T-helper 17 cell (primary cell): ENCODE measurements at regions not wholly inside any gene's neighbourhood (a gene's known extent, or its start where the extent isn't known, plus 50 kb on each side); places are given as distances from the start of the nearest gene placed in this dataset.

Experiments
- ATAC-seq: fragments of 150-1000 bp; cut with Tn5 transposase; 2 replicates; pipeline ENCODE4 v1.10.0; 2021; ENCODE audit warnings: mild to moderate bottlenecking, moderate library complexity
- DNase-seq, 3 donors: peaks; one replicate each; pipeline versions ENCODE4 v3.0.0 to v3.0.0-alpha.2; 2020 to 2021
- H3K9me3 ChIP-seq: one replicate; pipeline ENCODE4 v1.7.0; 2013; ENCODE audit warnings: low read length, mild to moderate bottlenecking; ENCODE audit not compliant: control insufficient read depth, poor library complexity, severe bottlenecking
- H3K27ac Mint-ChIP-seq: one replicate; pipeline ENCODE4 v1.8.0; 2022; ENCODE audit warnings: mild to moderate bottlenecking, moderate library complexity, mixed read lengths
- H3K27me3 Mint-ChIP-seq: one replicate; pipeline ENCODE4 v1.8.0; 2022; ENCODE audit warnings: mixed read lengths
- H3K36me3 Mint-ChIP-seq: one replicate; pipeline ENCODE4 v1.8.0; 2022; ENCODE audit warnings: low read depth, mixed read lengths
- H3K4me1 Mint-ChIP-seq: one replicate; pipeline ENCODE4 v1.8.0; 2022; ENCODE audit warnings: mild to moderate bottlenecking, mixed read lengths
- H3K4me3 Mint-ChIP-seq: one replicate; pipeline ENCODE4 v1.8.0; 2022; ENCODE audit warnings: mild to moderate bottlenecking, moderate library complexity, mixed read lengths

GRCh38 chr10:36683421-36683820 is 442.0 kb upstream of the ANKRD30A start:
- no peaks in the 10 kb centered on the region for H3K4me1 Mint-ChIP-seq
- no peak overlapping the region for H3K27ac Mint-ChIP-seq
- ATAC-seq (no peak), DNase-seq (no peak)
- H3K36me3 Mint-ChIP-seq = no peaks in the 10 kb centered on the region
- H3K9me3 ChIP-seq = no peaks in the 10 kb centered on the region
- H3K4me3 Mint-ChIP-seq = no peak overlapping the region
- H3K27me3 Mint-ChIP-seq = no peaks in the 10 kb centered on the region

- Mint-ChIP-seq H3K4me3 (no peak overlapping the region), H3K27ac (no peak overlapping the region), H3K36me3 (no peaks in the 10 kb centered on the region), H3K27me3 (no peaks in the 10 kb centered on the region), H3K4me1 (no peaks in the 10 kb centered on the region)
- no peak for DNase-seq
- H3K9me3 ChIP-seq = no peaks in the 10 kb centered on the region
- ATAC-seq = no peak
Observed at GRCh38 chr10:36681751-36682632, 443.4 kb upstream of the ANKRD30A start.

- Mint-ChIP-seq H3K4me1 (no peaks in the 10 kb centered on the region), H3K27ac (no peak overlapping the region), H3K27me3 (no peaks in the 10 kb centered on the region), H3K4me3 (no peak overlapping the region), H3K36me3 (no peaks in the 10 kb centered on the region)
- no peak for ATAC-seq
- no peaks in the 10 kb centered on the region for H3K9me3 ChIP-seq
- DNase-seq = no peak
Observed at GRCh38 chr10:36679554-36679953, 445.8 kb upstream of the ANKRD30A start.

- no peak for ATAC-seq
- H3K4me3 Mint-ChIP-seq = no peak overlapping the region
- no peaks in the 10 kb centered on the region for H3K27me3 Mint-ChIP-seq
Observed at GRCh38 chr10:36677431-36677768, 448.0 kb upstream of the ANKRD30A start.

GRCh38 chr10:36676756-36677430 is 448.5 kb upstream of the ANKRD30A start:
- no peaks in the 10 kb centered on the region for H3K4me1 Mint-ChIP-seq
- no peaks in the 10 kb centered on the region for H3K36me3 Mint-ChIP-seq
- H3K27ac Mint-ChIP-seq = no peak overlapping the region
- no peaks in the 10 kb centered on the region for H3K27me3 Mint-ChIP-seq
- ATAC-seq = no peak
- no peaks in the 10 kb centered on the region for H3K9me3 ChIP-seq
- DNase-seq = no peak
- no peak overlapping the region for H3K4me3 Mint-ChIP-seq

More at GRCh38 chr10:36677431-36677768, 448.0 kb upstream of the ANKRD30A start:
- no peaks in the 10 kb centered on the region for H3K9me3 ChIP-seq
- Mint-ChIP-seq H3K27ac (no peak overlapping the region), H3K4me1 (no peaks in the 10 kb centered on the region), H3K36me3 (no peaks in the 10 kb centered on the region)
- no peak for DNase-seq

- no peaks in the 10 kb centered on the region for H3K36me3 Mint-ChIP-seq
- H3K9me3 ChIP-seq = no peaks in the 10 kb centered on the region
- no peak overlapping the region for H3K4me3 Mint-ChIP-seq
- no peak overlapping the region for H3K27ac Mint-ChIP-seq
- DNase-seq = no peak
- no peak for ATAC-seq
- H3K27me3 Mint-ChIP-seq = no peaks in the 10 kb centered on the region
- no peaks in the 10 kb centered on the region for H3K4me1 Mint-ChIP-seq
Observed at GRCh38 chr10:36676321-36676720, 449.1 kb upstream of the ANKRD30A start.

- Mint-ChIP-seq H3K4me1 (no peaks in the 10 kb centered on the region), H3K27ac (no peak overlapping the region), H3K36me3 (no peaks in the 10 kb centered on the region)
Observed at GRCh38 chr10:36675458-36675880, 449.9 kb upstream of the ANKRD30A start.

GRCh38 chr10:36671607-36672006 is 453.8 kb upstream of the ANKRD30A start:
- ATAC-seq (no peak), DNase-seq (no peak)
- H3K27ac Mint-ChIP-seq = no peak overlapping the region
- H3K36me3 Mint-ChIP-seq = no peaks in the 10 kb centered on the region
- no peak overlapping the region for H3K4me3 Mint-ChIP-seq
- H3K9me3 ChIP-seq = no peaks in the 10 kb centered on the region
- H3K4me1 Mint-ChIP-seq = no peaks in the 10 kb centered on the region
- no peaks in the 10 kb centered on the region for H3K27me3 Mint-ChIP-seq

More at GRCh38 chr10:36675458-36675880, 449.9 kb upstream of the ANKRD30A start:
- H3K27me3 Mint-ChIP-seq = no peaks in the 10 kb centered on the region
- ATAC-seq (no peak), DNase-seq (no peak)
- no peak overlapping the region for H3K4me3 Mint-ChIP-seq
- H3K9me3 ChIP-seq = no peaks in the 10 kb centered on the region

GRCh38 chr10:36670621-36671402 is 454.6 kb upstream of the ANKRD30A start:
- Mint-ChIP-seq H3K27ac (no peak overlapping the region), H3K4me1 (no peaks in the 10 kb centered on the region), H3K4me3 (no peak overlapping the region), H3K36me3 (no peaks in the 10 kb centered on the region), H3K27me3 (no peaks in the 10 kb centered on the region)
- ATAC-seq (no peak), DNase-seq (no peak)
- H3K9me3 ChIP-seq = no peaks in the 10 kb centered on the region

- Mint-ChIP-seq H3K36me3 (no peaks in the 10 kb centered on the region), H3K27me3 (no peaks in the 10 kb centered on the region), H3K4me3 (no peak overlapping the region), H3K27ac (no peak overlapping the region), H3K4me1 (no peaks in the 10 kb centered on the region)
- H3K9me3 ChIP-seq = no peaks in the 10 kb centered on the region
- ATAC-seq = no peak
- no peak for DNase-seq
Observed at GRCh38 chr10:36669615-36670352, 455.6 kb upstream of the ANKRD30A start.

GRCh38 chr10:36666451-36666850 is 458.9 kb upstream of the ANKRD30A start:
- H3K27ac Mint-ChIP-seq = no peak overlapping the region
- H3K4me1 Mint-ChIP-seq = no peaks in the 10 kb centered on the region
- no peaks in the 10 kb centered on the region for H3K9me3 ChIP-seq
- no peak for ATAC-seq
- H3K27me3 Mint-ChIP-seq = no peaks in the 10 kb centered on the region
- H3K36me3 Mint-ChIP-seq = no peaks in the 10 kb centered on the region
- no peak overlapping the region for H3K4me3 Mint-ChIP-seq
- DNase-seq = no peak

GRCh38 chr10:36662571-36662970 is 462.8 kb upstream of the ANKRD30A start:
- Mint-ChIP-seq H3K27ac (no peak overlapping the region), H3K36me3 (no peaks in the 10 kb centered on the region), H3K27me3 (no peaks in the 10 kb centered on the region), H3K4me1 (no peaks in the 10 kb centered on the region), H3K4me3 (no peak overlapping the region)
- ATAC-seq (no peak), DNase-seq (no peak)
- no peaks in the 10 kb centered on the region for H3K9me3 ChIP-seq

GRCh38 chr10:36650274-36650673 is 475.1 kb upstream of the ANKRD30A start:
- ATAC-seq (no peak), DNase-seq (no peak)
- Mint-ChIP-seq H3K4me3 (no peak overlapping the region), H3K27ac (no peak overlapping the region), H3K4me1 (no peaks in the 10 kb centered on the region), H3K36me3 (no peaks in the 10 kb centered on the region), H3K27me3 (no peaks in the 10 kb centered on the region)
- H3K9me3 ChIP-seq = no peaks in the 10 kb centered on the region
